HG02938 (cell line): ENCODE measurements at regions not wholly inside any gene's neighbourhood (a gene's known extent, or its start where the extent isn't known, plus 50 kb on each side); places are given as distances from the start of the nearest gene placed in this dataset.

Source experiments
- ATAC-seq: cut with Tn5 transposase; IDR thresholded peaks from one replicate; pipeline ENCODE4 v1.9.1; 2021; ENCODE audit warnings: mild to moderate bottlenecking, moderate library complexity; ENCODE audit not compliant: unreplicated experiment

DNA sequence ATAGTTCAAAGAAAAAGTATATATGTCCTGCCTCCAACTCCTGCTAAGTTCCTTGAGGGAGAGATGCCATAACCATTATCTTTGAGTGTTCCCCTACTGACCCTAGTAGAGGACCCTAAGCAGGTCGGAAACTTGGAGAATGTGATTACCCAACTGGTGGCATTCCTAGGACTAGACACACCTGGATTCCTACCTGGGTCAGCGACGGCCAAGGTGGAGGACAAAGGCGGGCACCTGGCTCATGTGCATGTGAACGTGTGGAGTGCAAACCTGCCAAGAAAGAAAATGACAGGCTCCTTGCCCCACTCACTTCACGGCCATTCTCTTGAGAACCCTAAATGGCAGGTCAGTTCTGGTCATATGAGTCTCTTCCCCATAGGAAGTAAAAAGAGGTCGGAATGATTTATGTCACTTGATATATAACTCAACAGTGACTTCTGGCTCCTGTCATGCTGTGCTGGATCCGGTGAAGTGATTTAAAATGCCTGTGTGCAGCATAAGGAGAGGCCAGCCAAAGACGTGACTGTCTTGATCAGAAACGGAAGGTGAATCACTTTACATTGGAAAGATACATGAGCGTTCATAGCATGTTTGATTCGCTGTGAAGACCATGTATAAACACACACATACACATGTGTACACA lies 371.6 kb downstream of the EIPR1 start:
- ATAC-seq = no peak

- no peak for ATAC-seq
Measured at GRCh38 chr2:3001615-3002560, 375.7 kb downstream of the EIPR1 start.

DNA sequence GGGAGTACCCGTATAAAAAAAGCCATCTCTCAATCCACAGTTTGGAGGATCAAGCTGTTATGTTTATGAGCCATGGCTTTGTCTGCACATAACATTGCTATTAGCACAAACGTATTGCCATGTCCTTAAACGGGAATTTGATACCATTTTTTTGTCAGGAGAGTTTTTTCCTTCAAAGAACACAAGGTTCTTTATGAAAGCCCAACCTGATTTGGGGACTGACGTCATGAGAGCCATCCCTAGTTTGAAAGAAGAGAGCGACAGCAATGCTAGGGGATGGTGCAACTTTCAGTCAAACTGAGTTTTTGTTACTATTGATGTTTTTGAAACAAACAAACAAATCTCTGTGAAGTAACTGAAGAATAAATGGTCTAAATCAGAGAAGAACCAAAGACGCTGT lies 376.6 kb downstream of the EIPR1 start:
- ATAC-seq = no peak

GRCh38 chr2:3000125-3000524 lies 377.5 kb downstream of the EIPR1 start:
- ATAC-seq = no peak

DNA sequence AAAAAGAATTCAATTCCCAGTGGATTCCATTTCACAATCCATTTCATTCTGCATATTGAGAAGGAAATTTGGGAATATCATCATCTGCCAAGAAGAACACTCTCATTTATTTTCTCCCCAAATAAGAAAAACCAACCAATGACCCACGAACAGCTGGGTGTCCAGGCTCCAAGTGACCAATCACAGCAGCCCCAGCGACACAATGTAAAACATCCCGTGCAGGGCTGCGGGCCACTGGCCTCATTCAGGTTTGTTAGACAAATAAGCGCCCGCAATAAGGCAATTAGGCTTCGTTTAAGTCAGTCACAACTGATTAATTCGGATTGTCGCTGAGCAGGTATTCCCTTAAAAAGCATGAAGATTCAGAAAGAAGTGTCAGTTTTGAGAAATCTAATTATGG lies 378.6 kb downstream of the EIPR1 start:
- no peak for ATAC-seq

GRCh38 chr2:2993172-2993692 lies 384.4 kb downstream of the EIPR1 start:
- ATAC-seq = no peak

DNA sequence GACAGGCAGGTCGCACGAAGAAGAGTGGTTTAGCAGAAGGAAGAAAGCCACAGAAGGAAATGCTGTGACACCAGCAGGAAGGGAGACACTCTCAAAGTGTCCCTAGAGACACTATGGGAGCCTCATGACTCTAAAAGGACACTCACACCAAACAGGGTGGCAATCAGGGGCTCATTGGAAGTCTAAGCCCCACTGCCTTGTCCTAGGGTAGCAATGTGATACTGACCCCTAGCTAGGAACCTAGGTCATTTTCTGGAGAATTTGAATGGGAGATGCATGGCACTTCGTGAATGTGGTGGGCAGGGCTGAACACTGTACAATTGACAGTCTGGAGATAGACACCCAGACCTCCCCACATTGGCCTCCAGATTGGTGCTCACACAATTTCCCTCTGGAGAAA lies 385.0 kb downstream of the EIPR1 start:
- ATAC-seq = no peak

DNA sequence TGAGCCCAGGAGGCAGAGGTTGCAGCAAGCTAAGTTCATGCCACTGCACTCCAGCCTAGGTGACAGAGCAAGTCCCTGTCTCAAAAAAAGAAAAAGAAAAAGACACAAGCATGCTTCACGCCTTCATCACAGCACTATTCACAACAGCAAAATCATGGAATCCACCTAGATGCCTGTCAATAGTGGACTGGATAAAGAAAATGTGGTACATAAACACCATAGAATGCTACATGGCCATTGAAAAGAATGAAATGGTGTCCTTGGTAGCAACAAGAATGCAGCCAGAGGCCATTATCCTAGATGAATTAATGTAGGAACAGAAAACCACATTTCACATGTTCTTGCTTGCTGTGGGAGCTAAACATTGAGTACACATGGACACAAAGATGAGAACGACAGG lies 392.6 kb downstream of the EIPR1 start:
- no peak for ATAC-seq

DNA sequence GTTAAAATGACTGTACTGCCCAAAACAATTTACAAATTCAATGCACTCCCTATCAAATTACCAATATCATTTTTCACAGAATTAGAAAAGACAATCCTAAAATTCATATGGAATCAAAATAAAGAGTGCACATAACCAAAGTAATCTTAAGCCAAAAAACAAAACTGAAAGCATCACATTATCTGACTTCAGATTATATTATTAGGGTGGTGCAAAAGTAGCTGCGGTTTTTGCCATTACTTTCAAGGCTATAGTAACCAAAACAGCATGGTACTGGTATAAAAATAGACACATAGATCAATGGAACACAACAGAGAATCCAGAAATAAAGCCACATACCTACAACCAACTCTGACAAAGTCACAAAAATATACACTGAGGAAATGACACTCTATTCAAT lies 396.6 kb downstream of the EIPR1 start:
- no peak for ATAC-seq

GRCh38 chr2:2974982-2975381 lies 402.6 kb downstream of the EIPR1 start:
- ATAC-seq = no peak

- no peak for ATAC-seq
Measured at GRCh38 chr2:2960441-2961133, 417.0 kb downstream of the EIPR1 start.

GRCh38 chr2:2950403-2950952 lies 427.1 kb downstream of the EIPR1 start:
- no peak for ATAC-seq

DNA sequence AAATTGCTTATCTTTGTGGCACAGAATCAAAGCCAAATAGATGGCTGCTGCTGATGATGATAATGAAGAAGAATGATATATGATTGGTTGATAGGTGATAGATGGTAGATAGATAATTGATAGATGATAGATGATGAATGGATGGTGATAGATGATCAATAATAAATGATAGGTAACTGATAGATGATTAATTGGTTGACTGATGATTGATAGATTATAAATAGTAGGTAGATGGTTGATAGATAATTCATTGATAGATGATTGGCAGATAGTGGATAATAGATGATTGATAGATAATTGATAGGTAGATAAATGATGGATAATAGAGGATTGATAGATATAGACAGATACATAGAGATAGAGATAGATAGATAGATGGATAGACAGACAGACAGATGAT lies 430.2 kb downstream of the EIPR1 start:
- ATAC-seq = no peak

DNA sequence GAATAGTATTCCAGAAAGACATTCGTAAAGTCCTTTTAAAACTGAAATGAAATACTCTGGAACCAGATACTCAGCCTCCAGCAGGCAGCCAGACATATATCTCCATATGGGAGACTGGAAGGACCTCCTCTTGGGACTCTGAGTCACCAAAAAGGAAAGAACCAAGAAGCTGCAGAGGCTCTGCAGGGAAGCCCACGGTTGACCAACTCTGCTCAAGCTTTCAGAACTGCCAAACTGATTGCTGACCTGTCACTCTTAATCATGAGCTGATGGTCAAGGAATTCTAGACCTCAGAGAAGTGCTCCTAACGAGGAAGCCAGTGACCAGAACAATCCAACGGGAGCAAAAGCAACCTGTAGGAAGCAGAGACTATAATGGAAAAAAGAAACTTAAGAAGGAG lies 434.7 kb downstream of the EIPR1 start:
- ATAC-seq = no peak

DNA sequence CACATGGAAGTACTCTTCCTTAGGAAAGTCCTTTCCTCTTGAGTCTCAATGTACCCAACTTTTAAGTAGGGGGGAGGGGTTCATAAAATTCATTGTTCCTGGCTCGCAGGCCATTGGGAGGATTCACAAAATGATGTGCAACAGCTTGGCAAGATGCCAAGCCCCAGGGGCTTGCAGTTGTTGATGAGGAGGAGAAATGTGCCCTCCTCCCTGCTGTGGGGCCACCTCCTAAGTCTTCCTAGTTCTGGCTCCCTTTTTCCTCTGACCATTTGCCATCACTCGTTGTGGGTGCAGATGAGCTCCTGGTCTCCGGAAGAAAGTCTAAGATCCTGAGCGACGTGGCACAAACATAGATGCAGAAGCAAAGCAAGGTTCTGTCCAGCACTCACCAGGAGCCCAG lies 435.4 kb downstream of the EIPR1 start:
- ATAC-seq = no peak

DNA sequence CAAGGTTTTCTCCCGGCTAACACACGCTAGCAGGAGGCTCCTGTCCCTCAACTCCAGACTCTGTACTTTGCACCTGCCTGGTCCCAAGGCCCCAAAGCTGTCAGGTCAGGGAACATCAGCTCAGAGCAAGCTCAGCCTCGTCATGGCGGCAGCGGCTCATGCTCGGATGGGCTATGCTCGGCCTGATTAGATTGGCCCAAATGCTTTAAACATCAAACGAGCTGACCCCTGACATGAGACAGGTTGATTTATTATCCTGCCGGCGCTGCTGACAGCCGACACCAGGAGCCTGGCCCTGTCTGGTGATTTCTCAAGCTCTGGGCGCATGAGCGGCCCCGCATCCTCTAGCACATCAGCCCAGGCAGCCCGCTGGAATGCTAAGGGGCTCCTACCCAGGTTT lies 436.4 kb downstream of the EIPR1 start:
- no peak for ATAC-seq

DNA sequence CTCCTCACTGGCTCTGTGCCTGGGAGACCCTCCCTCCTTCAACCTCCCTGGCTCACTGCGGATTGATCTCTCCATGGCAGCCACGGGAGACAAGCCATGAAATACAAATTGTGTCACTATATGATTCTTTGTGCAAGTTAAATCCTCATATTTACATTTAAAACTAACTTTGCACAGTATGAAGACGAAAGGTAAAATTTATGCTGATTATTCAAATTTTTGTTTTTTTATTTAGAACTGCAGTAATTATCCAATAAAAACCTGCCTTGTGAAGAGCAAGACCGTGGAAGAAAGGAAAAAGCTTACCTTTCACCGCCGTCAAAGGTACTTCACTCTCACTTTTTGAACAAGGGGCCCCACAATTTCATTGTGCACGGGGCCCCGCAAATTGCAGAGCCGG lies 436.9 kb downstream of the EIPR1 start:
- no peak for ATAC-seq

DNA sequence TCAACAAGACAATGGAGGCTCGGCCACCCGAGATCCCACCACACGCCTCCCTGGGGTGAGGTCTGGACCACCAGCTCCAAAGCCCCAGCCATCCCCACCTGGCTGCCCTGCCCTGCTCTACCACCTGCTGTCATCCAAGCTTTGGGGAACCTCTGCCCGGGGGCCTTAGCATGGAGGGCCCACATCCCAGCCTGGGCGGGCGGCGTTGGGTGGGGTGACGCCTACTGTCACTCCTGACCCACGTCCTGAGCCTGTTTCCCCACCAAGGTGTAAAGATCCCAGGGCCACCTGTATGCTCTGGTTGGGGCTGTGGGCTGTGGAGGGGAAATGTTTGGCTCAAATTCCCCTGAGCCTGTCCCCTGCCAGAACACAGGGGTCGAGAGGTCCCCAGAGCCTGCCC lies 437.6 kb downstream of the EIPR1 start:
- no peak for ATAC-seq

- no peak for ATAC-seq
Measured at GRCh38 chr2:2939078-2939795, 438.4 kb downstream of the EIPR1 start.

- no peak for ATAC-seq
Measured at GRCh38 chr2:2938481-2938880, 439.1 kb downstream of the EIPR1 start.
